HG03432 (cell line): ENCODE measurements at regions not wholly inside any gene's neighbourhood (a gene's known extent, or its start where the extent isn't known, plus 50 kb on each side); places are given as distances from the start of the nearest gene placed in this dataset.

Experiments
- ATAC-seq: cut with Tn5 transposase; IDR thresholded peaks from one replicate; pipeline ENCODE4 v1.9.1; 2021; ENCODE audit warnings: mild to moderate bottlenecking, moderate library complexity; ENCODE audit not compliant: unreplicated experiment

DNA sequence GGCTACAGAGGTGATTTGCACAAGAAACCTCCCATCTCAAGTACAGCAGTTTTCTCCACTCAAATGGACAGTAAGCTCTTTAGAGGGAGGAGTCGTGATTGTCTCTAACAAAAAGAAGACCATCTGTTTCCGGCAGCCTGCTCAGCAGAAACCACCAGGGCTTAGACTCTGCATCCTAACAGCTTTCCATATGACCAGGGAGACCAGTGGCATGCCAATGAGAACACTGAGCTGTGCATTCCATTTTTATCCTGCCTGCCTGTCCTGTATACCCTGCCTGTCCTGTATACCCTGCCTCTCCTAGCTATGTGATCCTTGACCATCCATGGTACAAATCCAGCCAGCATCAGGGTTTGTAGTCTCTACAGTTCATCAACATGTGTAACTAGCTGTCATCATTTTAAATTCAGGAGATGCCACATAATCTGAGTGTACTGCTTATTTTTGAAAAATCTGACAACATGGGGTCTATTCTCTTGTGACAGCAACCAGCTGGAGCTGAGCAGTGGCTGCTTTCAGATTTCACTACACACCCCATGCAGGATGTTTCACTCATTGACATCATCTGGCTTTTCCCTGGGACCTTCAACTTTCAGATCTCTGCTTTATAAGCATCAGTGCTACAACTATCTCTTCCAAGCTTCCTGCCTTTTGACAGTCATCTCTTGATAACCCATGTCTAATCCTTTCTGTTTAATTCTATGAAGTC, 50.5 kb upstream of the POU2AF2 start:
- peak; percentile 54 for ATAC-seq

DNA sequence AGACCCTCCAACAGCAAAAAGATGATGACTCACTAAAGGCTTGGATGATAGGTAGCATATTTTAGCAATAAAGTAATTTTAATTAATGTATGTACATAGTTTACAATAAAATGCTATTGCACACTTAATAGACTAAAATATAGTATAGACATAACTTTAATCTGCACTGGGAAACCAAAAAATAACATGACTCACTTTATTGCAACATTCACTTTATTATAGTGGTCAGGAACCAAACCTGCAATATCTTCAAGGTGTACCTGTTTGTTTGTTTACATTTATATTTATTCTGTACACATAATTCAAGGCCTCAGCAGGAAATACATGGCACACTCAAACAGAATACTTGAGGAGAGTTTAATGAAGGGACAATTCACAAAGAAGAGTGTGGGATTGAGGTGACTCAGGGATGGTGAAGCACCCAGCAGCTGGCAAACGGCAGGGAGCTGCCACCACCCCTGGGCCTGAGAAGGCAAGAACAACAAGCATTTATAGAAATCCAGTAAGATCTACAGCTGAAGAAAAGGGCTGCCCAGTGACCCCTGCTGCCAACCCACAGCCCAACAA, 51.5 kb upstream of the POU2AF2 start:
- ATAC-seq, result no peak

DNA sequence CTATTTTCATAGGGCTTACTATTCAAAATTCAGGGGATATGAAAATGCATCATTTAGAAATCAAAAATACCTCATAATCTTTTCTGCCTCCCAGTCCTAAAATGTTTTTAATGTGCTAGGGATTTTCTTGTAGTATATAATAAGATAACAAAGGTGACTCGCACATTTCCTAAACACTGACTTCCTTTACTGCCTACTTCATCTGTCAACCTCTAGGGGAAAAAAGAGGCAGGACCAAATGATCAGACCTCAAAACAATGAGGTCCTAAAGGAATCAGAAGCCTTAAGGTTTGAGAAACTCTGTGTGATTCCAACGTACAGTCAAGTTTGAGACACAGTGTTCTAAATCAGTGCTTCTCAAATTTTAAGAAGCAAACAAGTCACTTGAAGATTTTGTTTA, 56.1 kb upstream of the POU2AF2 start:
- ATAC-seq, result no peak

DNA sequence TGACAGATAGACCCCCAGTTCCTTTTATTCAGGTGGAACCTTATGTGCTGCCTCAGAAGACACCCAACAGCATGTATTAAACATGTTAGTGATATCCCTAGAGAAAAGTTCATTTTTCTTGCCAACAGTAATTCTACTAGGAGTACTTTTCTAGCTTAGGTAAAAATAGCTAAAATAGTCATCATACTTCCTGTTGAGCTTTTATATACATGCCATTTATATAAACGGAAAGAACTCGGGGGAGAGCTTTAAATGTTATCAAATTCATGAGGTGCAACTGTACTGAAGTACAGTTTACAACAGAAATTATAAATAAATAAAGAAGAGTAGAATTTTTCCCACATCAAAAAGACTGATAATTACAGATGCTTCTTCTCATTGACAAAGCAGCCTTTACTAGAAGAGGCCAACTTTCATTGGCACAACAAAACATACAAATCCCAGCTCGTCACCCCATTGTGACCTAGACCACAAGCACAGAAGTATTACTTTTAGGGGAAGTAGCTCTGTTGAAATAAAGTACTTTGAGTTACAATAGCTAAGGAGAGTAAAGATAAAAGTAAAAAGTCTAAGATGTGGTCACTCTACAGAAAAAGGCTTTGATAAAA, 59.1 kb upstream of the POU2AF2 start:
- no peak for ATAC-seq

DNA sequence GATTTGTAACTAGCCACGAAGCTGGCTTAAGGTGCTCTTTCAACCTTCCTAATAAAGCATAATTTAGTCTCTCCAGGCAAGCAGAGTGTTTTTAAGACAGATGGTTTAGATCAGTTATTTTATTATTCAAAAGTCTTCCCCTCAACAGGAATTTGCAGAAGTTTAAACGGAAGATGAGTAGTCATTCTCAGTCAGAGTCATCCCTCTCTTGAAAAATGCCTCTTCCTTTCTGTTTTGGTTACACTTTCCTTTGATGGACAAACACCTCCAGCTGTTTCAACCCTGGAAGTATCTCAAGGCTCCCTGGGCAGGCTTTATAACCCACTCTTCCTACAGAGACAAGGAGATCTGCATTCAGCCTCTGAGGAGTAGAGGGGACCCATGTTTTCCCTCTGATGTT, 60.3 kb upstream of the POU2AF2 start:
- ATAC-seq, result no peak

DNA sequence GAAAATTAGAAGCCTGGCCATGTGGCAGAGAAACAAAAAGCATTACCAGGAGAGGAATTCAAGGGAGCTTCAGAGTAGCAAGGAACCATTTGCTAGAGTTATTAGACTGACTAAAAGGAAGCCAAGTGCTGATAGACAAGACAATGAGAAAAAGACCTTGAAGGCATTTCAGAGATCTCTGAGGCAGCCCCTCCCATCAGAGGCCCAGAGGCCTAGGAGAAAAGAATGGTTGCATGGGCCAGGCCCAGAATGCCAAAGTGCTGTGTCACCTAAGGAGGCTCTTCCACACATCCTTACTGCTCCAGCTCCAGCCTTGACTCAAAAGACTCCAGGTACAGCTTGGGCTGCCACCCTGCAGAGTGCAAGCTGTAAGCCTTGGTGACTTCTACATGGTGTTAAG, 61.8 kb upstream of the POU2AF2 start:
- ATAC-seq, result no peak

DNA sequence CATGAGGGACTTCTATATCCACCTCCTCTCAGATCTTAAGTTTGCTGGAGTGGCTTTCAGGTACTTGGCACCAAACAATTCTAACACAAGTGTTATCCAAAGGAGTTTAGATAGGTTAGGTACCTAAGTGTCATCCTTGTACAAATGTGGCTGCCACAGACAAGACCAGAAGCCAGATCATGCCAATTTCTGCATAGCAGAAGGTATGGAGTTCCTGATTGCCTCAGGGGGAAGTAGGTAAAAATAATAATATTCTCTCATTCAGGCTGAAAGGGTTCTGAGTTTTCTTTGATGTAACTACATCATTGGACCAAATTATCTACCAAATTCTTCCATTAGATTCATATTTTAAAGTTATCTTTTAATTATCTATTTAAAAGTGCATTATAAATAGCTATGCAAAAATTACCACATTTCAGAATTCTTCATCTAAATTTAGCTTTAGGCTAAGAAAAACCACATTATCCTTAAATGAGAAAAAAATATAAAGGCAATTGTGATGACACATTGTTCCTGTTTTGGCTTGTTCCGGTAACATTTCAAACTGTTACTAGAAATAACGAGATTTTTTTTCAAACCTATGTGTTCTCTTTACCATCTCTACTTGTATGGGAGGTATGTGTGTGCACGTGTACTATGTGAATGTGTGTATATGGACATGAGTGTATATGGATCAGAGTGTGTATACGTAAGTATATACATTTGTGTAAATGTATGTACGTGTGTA, 66.2 kb upstream of the POU2AF2 start:
- ATAC-seq, result no peak

DNA sequence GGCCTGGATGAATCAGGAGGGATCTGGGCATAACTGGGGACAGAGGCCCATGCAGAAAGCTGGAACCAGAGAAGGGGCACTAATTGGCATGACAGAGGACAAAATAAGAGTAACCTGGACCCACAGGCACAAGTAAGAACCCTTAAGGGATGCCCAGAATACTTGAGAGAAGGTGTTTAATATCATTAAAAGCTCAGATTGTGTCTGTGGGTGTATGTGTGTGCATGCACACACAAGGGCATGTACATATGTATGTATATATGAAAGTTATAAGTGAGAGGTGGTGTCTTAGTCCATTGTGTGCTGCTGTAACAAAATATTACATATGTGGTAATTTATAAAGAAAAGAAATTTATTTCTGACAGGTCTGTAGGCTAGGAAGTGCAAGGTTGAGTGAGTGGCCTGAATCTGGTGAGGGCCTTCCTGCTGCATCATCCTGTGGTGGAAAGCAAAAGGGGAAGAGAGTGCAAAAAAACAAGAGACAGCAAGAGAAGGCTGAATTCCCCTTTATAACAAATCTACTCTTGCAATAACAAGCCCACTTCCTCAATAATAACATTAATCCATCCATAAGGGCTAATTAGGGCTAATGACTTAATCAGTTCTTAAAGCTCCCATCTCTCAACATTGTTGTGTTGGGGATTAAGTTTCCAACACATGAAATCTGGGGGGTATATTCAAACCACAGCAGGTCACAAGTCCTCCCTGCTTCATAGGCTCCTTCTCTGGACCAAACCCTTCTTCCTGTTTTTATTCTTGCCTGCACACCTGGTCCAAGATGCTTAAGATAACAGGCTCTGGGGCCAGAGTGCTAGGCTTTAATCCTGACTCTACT, 68.3 kb upstream of the POU2AF2 start:
- peak; percentile 84 for ATAC-seq

DNA sequence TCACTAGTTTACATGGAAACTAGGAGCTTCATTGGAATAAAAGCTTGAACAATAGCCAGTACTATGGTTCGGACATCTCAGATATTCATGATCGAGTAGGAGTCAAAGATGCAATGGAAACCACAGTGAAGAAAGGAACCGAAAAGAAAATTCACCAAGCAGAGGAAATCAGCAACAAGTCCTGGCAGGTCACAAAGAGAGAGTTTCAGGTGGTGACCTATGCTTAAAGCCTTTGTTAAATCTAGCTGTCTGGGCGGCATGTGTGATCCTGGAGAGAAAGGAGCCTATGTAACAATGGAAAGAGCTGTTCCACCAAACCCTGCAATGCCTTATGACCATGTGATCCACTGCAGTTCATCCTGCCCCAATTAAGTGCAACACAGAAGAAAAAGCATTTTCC, 68.9 kb upstream of the POU2AF2 start:
- peak; percentile 71 for ATAC-seq

DNA sequence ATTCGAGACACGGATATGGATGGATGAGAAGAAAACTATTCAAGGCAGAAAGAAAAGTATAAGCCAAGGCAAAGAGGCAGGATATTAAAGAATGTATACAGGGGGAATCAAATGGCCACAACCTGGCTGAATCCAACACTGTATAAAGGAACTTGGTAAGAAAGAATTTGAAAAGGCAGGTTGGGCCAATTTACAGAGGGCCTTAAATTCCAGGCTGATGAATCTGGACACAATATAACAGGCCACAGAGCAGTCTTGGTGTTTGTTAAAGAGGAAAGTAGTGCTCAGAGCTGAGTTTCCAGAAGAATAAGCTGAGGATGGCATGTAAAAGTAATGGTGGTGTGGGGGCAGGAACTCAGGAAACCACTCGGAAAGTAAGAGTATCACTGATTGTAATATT, 72.3 kb upstream of the POU2AF2 start:
- no peak for ATAC-seq

DNA sequence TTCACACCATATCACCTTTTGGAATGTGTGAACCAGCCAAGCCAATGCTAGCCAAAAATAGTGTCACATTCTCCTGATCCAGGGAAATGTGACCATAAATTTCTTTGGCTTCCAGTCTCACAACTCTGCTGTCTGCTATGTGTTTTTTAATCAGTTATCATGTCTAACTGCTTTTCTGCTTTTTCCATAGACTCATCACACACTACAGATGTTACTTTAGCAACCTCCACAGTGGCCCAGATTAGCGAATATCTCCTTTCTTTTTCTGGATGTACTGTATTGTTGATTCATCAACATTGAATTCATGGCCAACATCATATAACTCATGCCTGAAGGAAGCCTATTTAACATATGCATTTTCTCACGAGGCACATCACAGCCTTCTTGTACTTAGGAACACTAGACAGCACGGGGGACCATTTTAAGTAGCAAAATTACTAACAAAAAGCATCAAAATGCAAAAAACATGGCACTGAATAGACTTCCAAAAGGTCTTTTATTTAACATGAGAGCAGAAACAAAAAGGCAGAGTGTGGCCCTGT, 73.1 kb upstream of the POU2AF2 start:
- no peak for ATAC-seq

DNA sequence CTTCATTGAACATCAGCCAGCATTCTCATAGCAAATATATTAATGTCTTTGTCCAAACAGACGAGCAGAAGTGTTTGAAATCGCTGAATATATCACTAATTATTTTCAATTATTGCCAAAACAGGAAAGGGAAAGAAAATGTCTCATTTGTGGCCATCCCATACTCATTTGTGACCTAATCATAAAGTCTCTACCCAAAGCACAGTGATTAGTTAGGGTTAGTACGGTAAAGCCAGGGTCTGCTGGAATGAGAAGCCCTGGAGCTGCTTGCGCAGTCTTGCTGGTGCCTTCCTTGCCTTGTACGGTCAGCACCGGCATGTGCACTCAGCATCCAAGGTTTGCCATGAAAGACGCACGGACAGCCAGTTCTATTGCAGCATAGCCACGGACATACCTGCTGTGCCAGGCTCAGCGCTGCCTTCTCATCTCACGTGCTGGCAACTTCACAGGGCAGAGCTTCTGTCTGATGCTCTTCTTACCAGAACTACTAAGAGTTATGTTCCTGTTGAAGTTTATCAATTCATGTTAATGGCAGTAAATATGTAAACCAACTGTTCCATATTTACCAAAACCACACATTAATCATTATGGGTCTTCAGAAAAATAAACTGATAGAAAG, 74.7 kb upstream of the POU2AF2 start:
- no peak for ATAC-seq

DNA sequence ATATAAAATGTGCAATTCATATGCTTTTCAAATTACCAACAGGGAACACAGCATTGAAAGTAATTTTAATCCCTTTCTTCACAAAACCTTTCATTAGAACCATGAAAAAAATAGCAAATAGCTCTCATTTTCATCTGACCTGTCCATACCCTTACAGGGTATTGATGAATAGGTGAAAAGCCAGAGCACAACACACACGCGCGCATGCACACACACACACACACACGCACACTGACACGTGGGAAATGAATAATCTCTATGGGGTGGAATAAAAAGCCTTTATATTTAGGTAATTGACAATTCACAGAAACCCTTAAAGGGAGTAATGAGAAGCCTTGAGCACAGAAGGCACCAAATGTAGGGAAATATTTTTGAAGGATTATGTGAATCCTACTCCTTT, 76.2 kb upstream of the POU2AF2 start:
- no peak for ATAC-seq

DNA sequence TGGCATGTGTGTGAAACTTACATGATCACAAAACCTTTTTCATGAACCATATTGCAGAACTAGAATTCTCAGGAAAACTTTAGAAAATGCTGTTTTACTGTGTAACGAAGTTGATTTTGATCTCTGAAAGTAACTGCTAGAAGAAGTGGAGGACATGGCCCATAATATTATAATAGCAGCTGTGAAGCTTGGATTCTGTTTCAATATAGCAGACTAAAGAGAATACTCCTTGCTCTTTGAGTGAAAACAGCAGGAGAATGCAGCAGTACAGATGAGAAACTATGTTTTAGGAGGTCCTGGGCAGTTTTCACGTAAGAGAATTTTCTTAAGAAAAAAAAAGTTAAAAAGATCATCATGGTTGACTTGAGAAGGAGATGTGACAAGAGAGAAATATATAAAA, 76.7 kb upstream of the POU2AF2 start:
- no peak for ATAC-seq

DNA sequence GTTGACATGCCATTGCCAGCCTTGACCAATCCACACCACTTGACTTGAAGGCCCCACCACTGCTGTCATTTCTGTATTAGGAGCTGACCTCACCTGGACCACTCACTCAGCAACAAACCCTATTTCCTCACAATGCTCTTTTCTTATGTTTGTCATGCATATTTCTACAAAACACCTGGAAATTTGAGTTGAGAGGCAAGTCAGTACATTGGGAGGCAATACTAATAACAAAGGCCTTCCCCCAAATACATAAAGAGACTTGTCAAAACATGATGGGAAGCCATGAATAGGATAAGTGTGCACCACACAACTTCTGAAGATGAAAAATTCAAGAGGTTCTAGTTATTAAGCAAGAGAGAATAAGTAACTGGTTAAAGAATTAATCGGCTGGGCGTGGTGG, 77.9 kb upstream of the POU2AF2 start:
- ATAC-seq, result no peak

DNA sequence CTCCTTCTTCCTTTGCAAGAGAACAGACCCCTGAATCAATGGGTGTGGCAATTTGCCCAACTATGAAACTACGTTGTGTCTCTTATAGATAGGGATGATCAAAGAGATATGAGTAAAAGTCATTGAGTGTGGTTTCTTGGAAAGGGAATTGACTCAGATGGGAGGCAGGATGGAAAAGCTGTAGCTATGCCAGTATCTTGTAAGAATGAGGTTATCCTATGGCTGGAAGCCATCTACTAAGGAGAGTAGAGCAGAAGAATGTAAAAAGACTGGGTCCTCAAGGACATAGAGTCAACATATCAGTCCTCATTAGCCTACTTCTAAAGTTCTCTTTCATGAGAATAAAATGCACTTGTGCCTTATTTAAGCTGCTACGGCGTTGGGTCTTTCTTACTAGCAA, 78.9 kb upstream of the POU2AF2 start:
- no peak for ATAC-seq

DNA sequence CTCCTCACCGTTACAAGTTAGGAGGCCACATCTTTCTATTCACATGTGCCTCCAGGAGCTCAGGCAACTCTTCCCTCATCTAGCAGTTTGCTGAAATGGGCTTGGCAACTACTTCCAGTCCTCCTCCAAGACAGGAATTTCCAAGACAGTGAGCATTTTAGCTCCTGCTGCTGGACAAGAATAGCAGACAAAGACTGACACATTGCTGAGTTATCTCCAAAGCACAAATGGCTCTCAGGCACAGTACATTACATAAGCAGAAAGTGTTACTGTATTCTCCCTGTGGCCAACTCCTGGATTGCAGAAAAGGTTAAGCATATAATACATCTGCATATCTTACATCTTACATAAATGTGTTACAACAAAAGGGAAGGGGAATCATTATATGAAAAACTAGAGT, 83.2 kb upstream of the POU2AF2 start:
- no peak for ATAC-seq

DNA sequence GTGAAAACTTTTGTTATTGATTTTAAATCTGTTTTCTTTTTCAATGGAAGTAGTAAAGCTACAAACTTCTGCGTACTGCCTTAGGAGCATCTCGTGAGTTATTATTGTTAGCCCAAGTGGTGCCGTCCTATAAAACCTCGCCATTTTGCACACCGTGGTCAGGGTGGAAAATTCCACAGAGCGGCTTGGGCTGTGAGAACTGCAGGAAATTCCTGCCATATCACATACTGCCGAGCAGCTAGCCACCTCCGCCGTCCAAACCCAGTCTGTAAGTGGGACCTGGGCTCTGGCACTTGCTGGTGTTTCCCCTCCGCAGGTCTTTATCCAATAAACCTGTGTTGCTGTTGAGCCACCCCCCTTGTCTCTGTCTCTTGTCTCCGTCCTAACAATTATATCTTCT, 88.0 kb upstream of the POU2AF2 start:
- ATAC-seq, result no peak

DNA sequence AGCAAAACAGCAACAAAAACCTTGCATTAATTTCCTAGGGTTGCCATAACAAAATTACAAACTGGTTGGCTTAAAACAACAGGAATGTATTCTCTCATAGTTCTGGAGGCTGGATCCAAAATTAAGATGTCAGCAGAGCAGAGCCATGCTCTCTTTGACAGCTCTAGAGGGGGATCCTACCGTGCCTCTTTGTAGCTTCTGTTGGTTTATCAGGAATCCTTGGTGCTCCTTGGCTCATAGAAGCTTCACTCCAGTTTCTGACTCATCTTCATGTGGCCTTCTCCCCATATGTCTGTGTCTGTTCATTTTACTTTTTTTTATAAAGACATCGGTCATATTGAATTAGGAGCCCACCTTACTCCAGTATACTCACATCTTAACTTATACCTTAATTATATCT, 90.5 kb upstream of the POU2AF2 start:
- ATAC-seq, result no peak

DNA sequence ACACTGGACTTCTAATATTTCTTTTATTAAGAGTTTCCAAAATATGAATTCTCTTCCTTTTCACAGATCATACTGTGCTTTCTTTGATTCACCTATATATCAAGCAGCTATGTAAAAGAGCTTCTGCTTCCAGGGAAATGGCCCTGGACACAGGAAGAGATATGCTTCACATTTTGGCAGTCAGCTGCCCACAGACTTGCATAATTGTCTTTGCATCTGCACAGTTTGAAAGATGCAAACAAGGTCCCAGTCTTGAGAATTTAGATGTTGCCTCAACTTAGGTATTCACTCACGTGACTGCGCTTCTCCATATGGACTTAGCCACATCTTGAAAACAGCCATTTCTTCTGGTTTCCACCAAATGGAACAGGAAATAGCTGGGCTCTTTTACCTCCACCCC, 92.3 kb upstream of the POU2AF2 start:
- ATAC-seq, result no peak
